Stomach (tissue), 8 donors: ENCODE measurements at regions not wholly inside any gene's neighbourhood (a gene's known extent, or its start where the extent isn't known, plus 50 kb on each side); places are given as distances from the start of the nearest gene placed in this dataset.
"Not testable (repeated sequence)": the region's sequence is repeated elsewhere in the genome, so short reads cannot be mapped to it uniquely, and the experiment has no call there.

ENCODE experiments used
- DNase-seq, 2 donors: peaks; one replicate each; pipeline versions ENCODE4 v3.0.0 to v3.0.0-alpha.2; 2013 to 2019
- H3K27ac ChIP-seq, 5 donors: fragments of 200-600 bp in 4 of 5; sonication (generic) in 4 of 5; one replicate each; pipeline ENCODE4 v1.5.1; 2013 to 2019; ENCODE audit warnings: mild to moderate bottlenecking in 1 of 5, moderate library complexity in 1 of 5
- H3K27me3 ChIP-seq, 3 donors: fragments of 200-600 bp; sonication (generic); one replicate each; pipeline ENCODE4 v1.5.1; 2017 to 2019; ENCODE audit warnings: mixed run types in 1 of 3
- H3K36me3 ChIP-seq, 4 donors: fragments of 200-600 bp; sonication (generic); 1 replicate in 3 of 4; 2 replicates in 1 of 4; pipeline ENCODE4 v1.5.1; 2016 to 2019
- H3K4me1 ChIP-seq, 4 donors: fragments of 200-600 bp; sonication (generic); one replicate each; pipeline ENCODE4 v1.5.1; 2016 to 2019
- H3K4me3 ChIP-seq, 4 donors: fragments of 200-600 bp; sonication (generic) in 3 of 4; one replicate each; pipeline ENCODE4 v1.5.1; 2016 to 2019; ENCODE audit warnings: mild to moderate bottlenecking in 1 of 4
- H3K9me3 ChIP-seq, 4 donors: fragments of 200-600 bp; sonication (generic); one replicate each; pipeline ENCODE4 v1.5.1; 2016 to 2019
- EP300 ChIP-seq: sonication (generic); formaldehyde crosslinking; IDR thresholded peaks from one replicate; pipeline ENCODE4 v1.6.1; 2017; ENCODE audit warnings: antibody characterized with exemption
- POLR2A ChIP-seq, 4 donors: fragments of 450-650 bp; IDR thresholded peaks; one replicate each; pipeline ENCODE4 v1.6.1; 2016; ENCODE audit warnings: antibody characterized with exemption in 4 of 4, control low read depth in 2 of 4, mild to moderate bottlenecking in 1 of 4, moderate library complexity in 1 of 4
- POLR2AphosphoS5 ChIP-seq, 3 donors: sonication (generic); formaldehyde crosslinking; IDR thresholded peaks; one replicate each; pipeline ENCODE4 v1.6.1; 2016; ENCODE audit warnings: antibody characterized with exemption in 3 of 3
- WGBS, 5 donors: extraction: QIAGEN DNeasy Blood & Tissue Kit in 3 of 5; methylation state at CpG; one replicate each; pipeline versions ENCODE4 v1.1.5 to v1.1.7; 2013 to 2018; 5-methylcytosine and 5-hydroxymethylcytosine counted together
- intact Hi-C: fragments of 100-400 bp; cut with DNase I; formaldehyde crosslinking; loops from one replicate; pipeline ENCODE4 v1.15.1; 2023; ENCODE audit warnings: low total_unique reads
- TF ChIP-seq, protein P1 (sequence below), 7 experiments: fragments of 450-650 bp in 4 of 7; fragments of 200-600 bp in 3 of 7; sonication (generic) in 3 of 7; IDR thresholded peaks; one replicate each; pipeline ENCODE4 v1.5.1; 2016 to 2019; ENCODE audit warnings: antibody characterized with exemption in 7 of 7, control low read depth in 2 of 7, mild to moderate bottlenecking in 1 of 7
- donor health status: healthy with polysubstance abuse.
- donor health status: Bipolar disorder and iron deficiency.
- donor health status: healthy.

DNA sequence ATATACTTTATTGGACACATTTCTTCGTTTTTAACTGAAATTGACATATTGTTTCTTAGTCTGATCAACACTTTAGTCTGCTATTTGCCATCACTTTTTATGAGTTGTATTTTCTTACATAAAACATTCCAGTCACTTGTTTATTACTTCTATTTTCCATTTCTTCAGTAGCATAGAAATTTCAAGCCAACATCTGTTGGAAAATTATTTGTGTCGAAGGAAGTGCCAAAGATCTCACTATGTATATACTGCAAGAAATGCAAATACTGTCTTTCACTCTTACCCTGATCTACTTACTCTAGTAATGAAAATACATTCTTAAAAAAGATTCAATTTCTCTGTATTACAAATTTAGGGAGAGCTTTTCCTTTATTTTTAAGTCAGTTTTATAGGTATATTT lies 105.9 kb downstream of the SLC17A6 start:
- H3K4me3 ChIP-seq: no peak overlapping the region
- H3K27me3 ChIP-seq: no peaks in the 10 kb centered on the region
- no peaks in the 10 kb centered on the region for H3K4me1 ChIP-seq
- H3K9me3 ChIP-seq: no peaks in the 10 kb centered on the region
- DNase-seq: peak in 1 of 2 donors; percentile 7
- no peak overlapping the region for H3K27ac ChIP-seq
- no peaks in the 10 kb centered on the region for H3K36me3 ChIP-seq
- WGBS, 5 donors: 44 to 56% (median 52%) methylated on average over 2 of the region's 2 CpGs
- TF ChIP-seq EP300: no peak
- TF ChIP-seq POLR2A (IDR thresholded peaks at IDR 0.05): no peak
- TF ChIP-seq POLR2AphosphoS5 (IDR thresholded peaks at IDR 0.05): no peak
- TF ChIP-seq, protein P1, sequence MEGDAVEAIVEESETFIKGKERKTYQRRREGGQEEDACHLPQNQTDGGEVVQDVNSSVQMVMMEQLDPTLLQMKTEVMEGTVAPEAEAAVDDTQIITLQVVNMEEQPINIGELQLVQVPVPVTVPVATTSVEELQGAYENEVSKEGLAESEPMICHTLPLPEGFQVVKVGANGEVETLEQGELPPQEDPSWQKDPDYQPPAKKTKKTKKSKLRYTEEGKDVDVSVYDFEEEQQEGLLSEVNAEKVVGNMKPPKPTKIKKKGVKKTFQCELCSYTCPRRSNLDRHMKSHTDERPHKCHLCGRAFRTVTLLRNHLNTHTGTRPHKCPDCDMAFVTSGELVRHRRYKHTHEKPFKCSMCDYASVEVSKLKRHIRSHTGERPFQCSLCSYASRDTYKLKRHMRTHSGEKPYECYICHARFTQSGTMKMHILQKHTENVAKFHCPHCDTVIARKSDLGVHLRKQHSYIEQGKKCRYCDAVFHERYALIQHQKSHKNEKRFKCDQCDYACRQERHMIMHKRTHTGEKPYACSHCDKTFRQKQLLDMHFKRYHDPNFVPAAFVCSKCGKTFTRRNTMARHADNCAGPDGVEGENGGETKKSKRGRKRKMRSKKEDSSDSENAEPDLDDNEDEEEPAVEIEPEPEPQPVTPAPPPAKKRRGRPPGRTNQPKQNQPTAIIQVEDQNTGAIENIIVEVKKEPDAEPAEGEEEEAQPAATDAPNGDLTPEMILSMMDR (IDR thresholded peaks at IDR 0.05): no peak
- intact Hi-C loops: no loop called here

DNA sequence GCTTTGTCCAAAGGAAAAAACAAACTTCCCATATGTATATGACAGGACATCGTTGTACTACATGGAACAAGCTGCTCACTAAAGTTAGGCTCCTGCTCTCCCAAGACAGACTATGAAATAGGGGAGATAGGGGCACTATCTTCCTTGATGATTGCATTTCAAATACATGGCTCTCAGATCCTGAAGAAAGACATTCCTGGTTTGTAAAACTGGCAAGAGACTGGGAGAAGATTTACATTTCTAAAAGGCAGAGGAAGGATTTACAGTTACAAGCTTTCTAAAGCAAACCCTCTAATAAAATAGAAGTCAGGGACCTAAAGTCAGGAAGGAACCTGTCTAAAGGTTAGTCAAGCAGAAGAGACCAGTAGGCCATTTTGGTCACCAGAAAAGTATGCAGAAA lies 103.7 kb downstream of the SLC17A6 start:
- no peak overlapping the region for H3K4me3 ChIP-seq
- no peaks in the 10 kb centered on the region for H3K4me1 ChIP-seq
- no peaks in the 10 kb centered on the region for H3K9me3 ChIP-seq
- H3K36me3 ChIP-seq: no peaks in the 10 kb centered on the region
- WGBS, 5 donors: 13 to 35% (median 17%) methylated on average over 1 of the region's 1 CpG
- no peaks in the 10 kb centered on the region for H3K27me3 ChIP-seq
- no peak for DNase-seq
- no peak for TF ChIP-seq POLR2A (IDR thresholded peaks at IDR 0.05)
- intact Hi-C loops: no loop called here
- no peak overlapping the region for H3K27ac ChIP-seq

DNA sequence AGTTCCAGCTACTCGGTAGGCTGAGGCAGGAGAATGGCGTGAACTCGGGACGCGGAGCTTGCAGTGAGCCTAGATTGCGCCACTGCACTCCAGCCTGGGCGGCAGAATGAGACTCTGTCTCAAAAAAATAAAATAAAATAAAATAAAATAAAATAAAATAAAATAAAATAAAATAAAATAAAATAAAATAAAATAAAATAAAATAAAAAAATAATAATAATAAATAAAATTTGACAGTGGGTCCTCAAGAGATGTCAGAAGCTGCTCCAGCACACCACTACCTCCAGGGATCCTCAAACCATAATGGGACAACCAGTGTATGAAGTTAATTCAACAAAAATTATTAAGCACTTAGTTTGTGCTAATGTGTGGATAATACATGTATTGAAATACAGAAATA lies 97.4 kb downstream of the SLC17A6 start:
- H3K4me1 ChIP-seq: peaks cover 0 to 15% (median 3%) of the 10 kb centered on the region in 4 donors
- H3K36me3 ChIP-seq, H3K27ac ChIP-seq, H3K9me3 ChIP-seq, DNase-seq, intact Hi-C loops, H3K4me3 ChIP-seq: not testable (repeated sequence)
- 89 to 99% (median 96%) methylated on average over 7 of the region's 7 CpGs for WGBS, 5 donors
- peaks cover 0 to 17% (median 8%) of the 10 kb centered on the region in 3 donors for H3K27me3 ChIP-seq

DNA sequence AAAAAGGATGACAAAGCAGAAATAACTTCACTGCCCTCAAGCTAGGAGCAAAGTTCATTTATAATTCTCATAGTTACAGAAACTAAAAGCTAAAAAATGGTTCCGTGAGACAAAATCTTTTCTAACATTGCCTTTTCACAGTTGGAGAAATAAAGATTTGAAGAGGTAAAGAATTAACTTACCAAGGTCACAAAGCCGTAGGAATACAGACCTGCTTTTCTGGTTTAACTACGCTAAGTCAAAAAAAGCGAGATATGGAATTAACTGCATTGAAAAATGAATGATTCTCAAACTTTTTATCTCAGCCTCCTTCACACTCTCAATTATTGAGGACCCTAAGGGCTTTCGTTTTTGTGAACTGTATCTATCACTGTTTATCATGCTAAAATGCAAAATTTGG lies 95.3 kb downstream of the SLC17A6 start:
- Histone ChIP-seq H3K4me1 (peaks cover 0 to 15% (median 3%) of the 10 kb centered on the region in 4 donors), H3K9me3 (no peaks in the 10 kb centered on the region), H3K27ac (no peak overlapping the region), H3K27me3 (peaks cover 0 to 17% (median 8%) of the 10 kb centered on the region in 3 donors), H3K4me3 (no peak overlapping the region), H3K36me3 (no peaks in the 10 kb centered on the region)
- 37 to 65% (median 56%) methylated on average over 5 of the region's 5 CpGs for WGBS, 5 donors
- TF ChIP-seq, protein P1 (IDR thresholded peaks at IDR 0.05): no peak
- TF ChIP-seq EP300 (no peak), POLR2AphosphoS5 (IDR thresholded peaks at IDR 0.05) (no peak), POLR2A (IDR thresholded peaks at IDR 0.05) (no peak)
- intact Hi-C loops: no loop called here
- DNase-seq: peak in 1 of 2 donors; percentile 34

DNA sequence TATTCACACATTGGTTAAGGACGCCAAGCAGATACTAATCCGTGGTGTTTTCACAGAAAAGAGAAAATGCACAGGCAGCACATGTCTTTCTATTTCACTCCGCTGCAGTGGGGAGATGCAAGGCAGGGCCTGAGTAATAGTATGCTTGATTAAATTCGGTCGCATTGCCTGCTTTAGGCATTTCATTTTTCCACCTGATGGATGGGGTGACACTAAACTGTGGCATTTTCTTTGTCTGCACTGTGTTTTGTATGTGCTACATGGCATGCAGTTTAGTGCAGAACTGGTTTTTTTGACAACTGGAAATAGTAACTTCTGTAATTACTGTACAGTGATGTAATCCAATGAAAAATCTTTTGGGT lies 94.9 kb downstream of the SLC17A6 start:
- no peak for TF ChIP-seq EP300
- TF ChIP-seq, protein P1 (IDR thresholded peaks at IDR 0.05): no peak
- H3K27me3 ChIP-seq: peaks cover 0 to 17% (median 8%) of the 10 kb centered on the region in 3 donors
- peaks cover 0 to 15% (median 3%) of the 10 kb centered on the region in 4 donors for H3K4me1 ChIP-seq
- H3K9me3 ChIP-seq: no peaks in the 10 kb centered on the region
- intact Hi-C loops: no loop called here
- H3K4me3 ChIP-seq: peak overlapping the region; percentile 30 to 38 (median 33)
- H3K36me3 ChIP-seq: no peaks in the 10 kb centered on the region
- 11 to 26% (median 14%) methylated on average over 5 of the region's 5 CpGs for WGBS, 5 donors
- no peak for DNase-seq
- H3K27ac ChIP-seq: no peak overlapping the region
